NCI-H2196 (cell line): ENCODE measurements at regions not wholly inside any gene's neighbourhood (a gene's known extent, or its start where the extent isn't known, plus 50 kb on each side); places are given as distances from the start of the nearest gene placed in this dataset.
A peak's percentile ranks its signal among the peaks of the same experiment; 100 is the strongest.

Source experiments
- DNase-seq: peaks from one replicate; lab custom pipeline; 2025; ENCODE audit not compliant: unreplicated experiment; lab: John Stamatoyannopoulos, UW

DNA sequence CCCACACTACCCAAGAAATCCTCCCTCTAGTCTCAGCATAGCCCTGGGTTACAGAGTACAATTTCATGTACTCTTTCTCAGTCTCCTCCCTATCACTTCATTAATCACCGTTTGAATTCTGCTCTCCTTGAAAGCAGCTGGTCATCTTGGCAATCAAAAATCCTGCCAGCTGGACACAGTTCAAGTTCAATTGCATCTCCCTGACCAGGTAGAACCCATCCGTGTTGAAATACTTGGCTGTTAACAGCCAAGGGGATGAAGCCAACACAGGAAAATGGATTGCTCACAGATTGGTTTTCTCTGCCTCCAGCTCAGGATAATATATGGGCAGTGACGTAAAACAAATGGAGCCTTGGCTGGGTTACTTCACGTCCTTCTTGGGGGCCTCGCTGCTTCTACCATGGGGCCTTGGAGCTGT, 55.1 kb upstream of the GRK3 start:
- peak; percentile 6 for DNase-seq

DNA sequence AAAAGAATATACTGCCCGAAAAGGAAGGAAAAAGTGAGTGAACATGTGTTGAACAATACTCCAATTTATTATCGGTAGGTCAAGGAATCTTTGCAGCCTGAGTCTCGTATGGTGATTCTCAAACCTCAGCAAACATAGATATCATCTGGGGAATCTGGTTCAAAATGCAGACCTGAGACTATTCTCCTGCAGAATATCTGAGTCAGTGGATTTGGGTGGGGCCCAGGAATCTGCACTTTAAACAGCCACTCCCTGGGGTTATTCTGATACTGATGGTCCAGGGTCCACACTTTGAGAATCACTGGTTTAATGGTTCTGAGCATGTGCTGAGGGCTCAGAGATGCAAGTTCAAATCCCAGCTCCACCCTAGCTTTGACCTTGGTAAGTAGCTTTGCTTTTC, 53.6 kb upstream of the GRK3 start:
- no peak for DNase-seq

DNA sequence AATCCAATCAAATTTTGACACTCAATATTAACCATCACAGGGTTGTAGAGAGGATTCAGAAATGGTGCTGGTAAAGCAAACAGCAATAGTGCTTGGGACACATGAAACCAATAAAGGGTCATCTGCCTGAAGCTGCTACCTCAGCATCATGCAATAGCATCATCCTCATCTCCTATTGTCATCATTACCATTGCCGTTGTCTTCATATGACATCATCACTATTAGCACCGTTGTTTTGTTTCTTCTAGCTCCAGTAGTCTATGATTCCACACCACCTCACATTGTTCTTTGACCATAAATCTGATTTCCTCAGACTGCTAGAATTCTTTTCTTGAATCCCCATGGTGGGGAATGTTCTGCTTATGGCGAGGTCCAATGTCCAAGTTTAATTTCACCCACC, 52.8 kb upstream of the GRK3 start:
- DNase-seq, result no peak

DNA sequence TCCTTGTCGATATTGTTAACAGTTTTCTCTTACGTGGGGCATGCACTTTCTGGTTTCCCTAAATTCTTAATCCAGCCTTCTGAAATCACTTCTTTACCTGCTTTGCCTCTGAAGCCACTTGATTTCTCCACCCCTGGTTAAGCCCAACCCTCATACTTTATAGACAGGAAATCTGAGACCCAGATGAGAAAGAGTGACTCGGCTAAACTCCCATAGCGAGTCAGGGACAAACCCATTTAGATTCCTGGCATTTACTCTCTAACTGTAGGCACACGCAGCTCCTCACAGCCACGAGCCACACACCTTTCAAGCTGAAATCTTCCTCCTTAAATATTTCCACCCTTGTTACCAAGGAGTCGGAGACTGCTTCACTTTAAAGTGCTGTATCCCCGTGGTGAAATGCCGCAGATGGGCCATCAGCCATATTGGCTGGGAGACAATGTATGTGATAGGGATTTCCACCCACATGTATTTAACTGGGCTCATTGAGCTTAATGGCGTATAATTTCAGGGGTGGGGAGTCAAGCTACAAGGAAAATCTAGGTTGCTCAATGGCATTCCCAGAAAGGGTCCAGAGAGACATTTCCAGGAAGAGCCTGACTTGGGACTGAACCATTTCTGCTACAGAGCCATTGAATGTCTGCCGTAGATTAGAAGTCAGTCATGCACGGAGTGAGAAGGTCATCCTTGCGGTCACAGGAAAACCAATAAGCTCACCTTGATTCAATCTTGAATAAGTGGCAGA, 49.9 kb upstream of the GRK3 start:
- DNase-seq, result no peak
